H1 (cell line): ENCODE measurements at regions not wholly inside any gene's neighbourhood (a gene's known extent, or its start where the extent isn't known, plus 50 kb on each side); places are given as distances from the start of the nearest gene placed in this dataset.

ENCODE experiments used
- CTCF ChIA-PET: fragments of 300-600 bp; sonication (Branson Sonifier 250); formaldehyde crosslinking; loops from one replicate; lab custom pipeline; 2021; ENCODE audit not compliant: partially characterized antibody; lab: Charles Lee
- POLR2A ChIA-PET: fragments of 300-600 bp; sonication (Branson Sonifier 250); formaldehyde crosslinking; loops from one replicate; lab custom pipeline; 2021; ENCODE audit warnings: inconsistent platforms; ENCODE audit not compliant: partially characterized antibody; lab: Charles Lee
- DNase-seq, 2 experiments: peaks; one replicate each; pipeline versions ENCODE4 v3.0.0 to v3.0.0-alpha.2; 2010 to 2022; ENCODE audit warnings: low spot score in 2 of 2, low read depth in 1 of 2, mixed read lengths in 1 of 2
- FAIRE-seq: peaks from 2 replicates; lab custom pipeline; 2011; peaks lifted over from hg19 to GRCh38; lab: Jason Lieb, UNC
- H2AFZ ChIP-seq: 2 replicates; pipeline ENCODE4 v1.8.1; 2012; ENCODE audit warnings: low read length, inconsistent platforms
- H2AK5ac ChIP-seq: 2 replicates; pipeline ENCODE4 v1.6.1; 2013; ENCODE audit warnings: low read depth, low read length
- H2BK120ac ChIP-seq: replicated peaks from 2 replicates; pipeline ENCODE3; 2013; ENCODE audit warnings: low read depth, low read length, inconsistent platforms
- H2BK12ac ChIP-seq: 2 replicates; pipeline ENCODE4 v1.6.1; 2013; ENCODE audit warnings: low read depth, low read length
- H2BK15ac ChIP-seq: 2 replicates; pipeline ENCODE4 v1.6.1; 2013; ENCODE audit warnings: low read length
- H2BK20ac ChIP-seq: 2 replicates; pipeline ENCODE4 v1.6.1; 2013; ENCODE audit warnings: low read length
- H2BK5ac ChIP-seq: 2 replicates; pipeline ENCODE4 v1.6.1; 2013; ENCODE audit warnings: low read depth, low read length
- H3K14ac ChIP-seq: 2 replicates; pipeline ENCODE4 v1.6.1; 2013; ENCODE audit warnings: inconsistent platforms; ENCODE audit not compliant: insufficient read length
- H3K18ac ChIP-seq: 2 replicates; pipeline ENCODE4 v1.6.1; 2013; ENCODE audit warnings: low read length; ENCODE audit errors: extremely low read depth
- H3K23ac ChIP-seq: 2 replicates; pipeline ENCODE4 v1.6.1; 2013; ENCODE audit warnings: inconsistent platforms; ENCODE audit not compliant: insufficient read length
- H3K23me2 ChIP-seq: 2 replicates; pipeline ENCODE4 v1.6.1; 2013; ENCODE audit warnings: low read depth, low read length
- H3K27ac ChIP-seq: 2 replicates; pipeline ENCODE4 v1.6.1; 2011; ENCODE audit warnings: low read depth, low read length, inconsistent platforms
- H3K27me3 ChIP-seq, 4 experiments: replicated peaks in 1 of 4; 1 replicate in 1 of 4; 2 replicates in 3 of 4; pipeline versions ENCODE4 v1.6.1 to v1.8.1; 2011 to 2013; ENCODE audit warnings: low read length in 3 of 4, mild to moderate bottlenecking in 3 of 4, inconsistent platforms in 2 of 4, mixed read lengths in 2 of 4, moderate library complexity in 1 of 4; ENCODE audit not compliant: control insufficient read depth in 3 of 4, insufficient read depth in 3 of 4; ENCODE audit errors: extremely low read depth in 1 of 4
- H3K36me3 ChIP-seq, 4 experiments: 2 replicates each; pipeline versions ENCODE4 v1.6.1 to v1.8.1; 2011 to 2013; ENCODE audit warnings: mild to moderate bottlenecking in 4 of 4, low read length in 3 of 4, moderate library complexity in 2 of 4, control low read depth in 1 of 4, inconsistent platforms in 1 of 4; ENCODE audit not compliant: insufficient read depth in 4 of 4, control insufficient read depth in 2 of 4
- H3K4ac ChIP-seq: replicated peaks from 2 replicates; pipeline ENCODE3; 2013; ENCODE audit warnings: low read length, low read depth, mixed read lengths, inconsistent platforms; ENCODE audit not compliant: insufficient read length
- H3K4me1 ChIP-seq, 4 experiments: replicated peaks in 1 of 4; 1 replicate in 1 of 4; 2 replicates in 3 of 4; pipeline versions ENCODE4 v1.6.1 to v1.8.1; 2011 to 2013; ENCODE audit warnings: low read length in 3 of 4, inconsistent platforms in 2 of 4, mixed read lengths in 1 of 4; ENCODE audit not compliant: insufficient read depth in 4 of 4, control insufficient read depth in 3 of 4
- H3K4me2 ChIP-seq, 2 experiments: 2 replicates each; pipeline versions ENCODE4 v1.6.1 to v1.8.1; 2011 to 2013; ENCODE audit warnings: low read depth in 2 of 2, low read length in 2 of 2, control low read depth in 1 of 2, inconsistent platforms in 1 of 2, mild to moderate bottlenecking in 1 of 2; ENCODE audit not compliant: insufficient read depth in 1 of 2
- H3K4me3 ChIP-seq, 4 experiments: fragments of 200-600, 300-600 bp in 1 of 4; sonication (generic), shearing (Covaris generic), sonication (Bioruptor Twin) in 1 of 4; 2 replicates each; pipeline versions ENCODE4 v1.5.1 to v1.8.1; 2011 to 2016; ENCODE audit warnings: low read length in 4 of 4, low read depth in 3 of 4, control low read depth in 2 of 4, inconsistent platforms in 2 of 4, mild to moderate bottlenecking in 2 of 4, mixed read lengths in 1 of 4, moderate library complexity in 1 of 4; ENCODE audit not compliant: insufficient read depth in 2 of 4; ENCODE audit errors: extremely low read depth in 1 of 4
- H3K56ac ChIP-seq: replicated peaks from 2 replicates; pipeline ENCODE3; 2013; ENCODE audit warnings: low read depth, mild to moderate bottlenecking, mixed read lengths, low read length, inconsistent platforms; ENCODE audit not compliant: insufficient read length
- H3K79me1 ChIP-seq: 2 replicates; pipeline ENCODE4 v1.6.1; 2013; ENCODE audit warnings: low read depth, low read length, control low read depth
- H3K79me2 ChIP-seq, 2 experiments: 2 replicates each; pipeline versions ENCODE4 v1.6.1 to v1.8.1; 2012 to 2013; ENCODE audit warnings: low read length in 2 of 2, mild to moderate bottlenecking in 2 of 2, inconsistent platforms in 1 of 2; ENCODE audit not compliant: insufficient read depth in 2 of 2, control insufficient read depth in 1 of 2
- H3K9ac ChIP-seq, 4 experiments: replicated peaks in 1 of 4; 1 replicate in 1 of 4; 2 replicates in 3 of 4; pipeline versions ENCODE4 v1.6.1 to v1.8.1; 2011 to 2013; ENCODE audit warnings: low read depth in 3 of 4, low read length in 3 of 4, control low read depth in 2 of 4, mild to moderate bottlenecking in 2 of 4, moderate library complexity in 2 of 4, inconsistent platforms in 1 of 4; ENCODE audit errors: extremely low read depth in 1 of 4
- H3K9me3 ChIP-seq, 2 experiments: 2 replicates each; pipeline versions ENCODE4 v1.6.1 to v1.8.1; 2012 to 2013; ENCODE audit warnings: mild to moderate bottlenecking in 2 of 2, moderate library complexity in 2 of 2, control low read depth in 1 of 2, inconsistent platforms in 1 of 2, low read depth in 1 of 2, low read length in 1 of 2, mixed read lengths in 1 of 2; ENCODE audit not compliant: insufficient read depth in 2 of 2
- H4K20me1 ChIP-seq, 2 experiments: replicated peaks in 1 of 2; 2 replicates each; pipeline versions ENCODE3 to v1.8.1; 2011 to 2013; ENCODE audit warnings: inconsistent platforms in 2 of 2, low read length in 2 of 2, mild to moderate bottlenecking in 1 of 2; ENCODE audit not compliant: insufficient read depth in 2 of 2, control insufficient read depth in 1 of 2
- H4K5ac ChIP-seq: 2 replicates; pipeline ENCODE4 v1.6.1; 2013; ENCODE audit warnings: low read length, low read depth, mixed read lengths, inconsistent platforms; ENCODE audit not compliant: insufficient read length
- H4K8ac ChIP-seq: 2 replicates; pipeline ENCODE4 v1.8.0; 2013; ENCODE audit warnings: mild to moderate bottlenecking, moderate library complexity, low read length, inconsistent platforms; ENCODE audit not compliant: insufficient read depth; ENCODE audit errors: extremely low read depth
- H4K91ac ChIP-seq: replicated peaks from 2 replicates; pipeline ENCODE3; 2013; ENCODE audit warnings: low read length, mixed read lengths, inconsistent platforms; ENCODE audit not compliant: insufficient read length
- CREB1 ChIP-seq: IDR thresholded peaks from 2 replicates; pipeline ENCODE4 v1.6.1; 2012; ENCODE audit warnings: inconsistent platforms
- NANOG ChIP-seq: IDR thresholded peaks from 2 replicates; pipeline ENCODE4 v1.6.1; 2011; ENCODE audit warnings: low read length, low read depth, mild to moderate bottlenecking, inconsistent platforms; ENCODE audit not compliant: insufficient read depth, poor library complexity, severe bottlenecking
- SRF ChIP-seq: IDR thresholded peaks from 2 replicates; pipeline ENCODE4 v1.6.1; 2011; ENCODE audit warnings: mild to moderate bottlenecking, low read depth, low read length, moderate library complexity

- no peak overlapping the region for H4K91ac ChIP-seq
- H3K27ac ChIP-seq = no peak overlapping the region
- no peaks in the 10 kb centered on the region for H3K27me3 ChIP-seq
- no peak overlapping the region for H2BK120ac ChIP-seq
- H3K4ac ChIP-seq = no peak overlapping the region
- H3K79me1 ChIP-seq = no peaks in the 10 kb centered on the region
- H2BK15ac ChIP-seq = no peak overlapping the region
- no peak overlapping the region for H2AK5ac ChIP-seq
- H3K56ac ChIP-seq = no peak overlapping the region
- no peaks in the 10 kb centered on the region for H3K79me2 ChIP-seq
- FAIRE-seq (no peak), DNase-seq (no peak)
- H3K18ac ChIP-seq = no peak overlapping the region
- no peak overlapping the region for H2BK5ac ChIP-seq
- H3K4me1 ChIP-seq = no peaks in the 10 kb centered on the region
- no peaks in the 10 kb centered on the region for H4K20me1 ChIP-seq
- no peak overlapping the region for H3K23ac ChIP-seq
- no peak overlapping the region for H3K4me2 ChIP-seq
- no peak overlapping the region for H3K14ac ChIP-seq
- no peak overlapping the region for H2BK12ac ChIP-seq
- H4K8ac ChIP-seq = no peak overlapping the region
- no peak overlapping the region for H2BK20ac ChIP-seq
- H3K23me2 ChIP-seq = peaks cover 1% of the 10 kb centered on the region; the same call in 1 of the 2 replicates
- no peaks in the 10 kb centered on the region for H3K36me3 ChIP-seq
- no peak overlapping the region for H4K5ac ChIP-seq
- H2AFZ ChIP-seq = no peak overlapping the region
- CTCF ChIA-PET = no interaction called here
- POLR2A ChIA-PET = no interaction called here
- H3K9me3 ChIP-seq = no peaks in the 10 kb centered on the region
- no peak overlapping the region for H3K4me3 ChIP-seq
- no peak overlapping the region for H3K9ac ChIP-seq
- TF ChIP-seq CREB1 (no peak), NANOG (no peak), SRF (no peak)
These were observed 89.2 kb downstream of the DMRTA1 start for GRCh38 chr9:22535780-22536179.
